H1 (cell line): ENCODE measurements at regions not wholly inside any gene's neighbourhood (a gene's known extent, or its start where the extent isn't known, plus 50 kb on each side); places are given as distances from the start of the nearest gene placed in this dataset.

Experiments
- CREB1 ChIP-seq: IDR thresholded peaks from 2 replicates; pipeline ENCODE4 v1.6.1; 2012; ENCODE audit warnings: inconsistent platforms
- EP300 ChIP-seq, 2 experiments: IDR thresholded peaks; 1 replicate in 1 of 2; 2 replicates in 1 of 2; pipeline ENCODE4 v1.6.1; 2011 to 2012; ENCODE audit warnings: low read depth in 2 of 2, low read length in 2 of 2, mild to moderate bottlenecking in 2 of 2, borderline replicate concordance in 1 of 2, inconsistent platforms in 1 of 2, moderate library complexity in 1 of 2
- EZH2 ChIP-seq: fragments of 200-600 bp; sonication (generic); IDR thresholded peaks from 2 replicates; pipeline ENCODE4 v1.7.1; 2012; ENCODE audit warnings: low read depth, mild to moderate bottlenecking, moderate library complexity, low read length, inconsistent platforms; ENCODE audit not compliant: severe bottlenecking
- GABPA ChIP-seq: IDR thresholded peaks from 2 replicates; pipeline ENCODE4 v1.6.1; 2011; ENCODE audit warnings: mild to moderate bottlenecking, low read length, moderate library complexity, borderline replicate concordance; ENCODE audit not compliant: insufficient read depth
- RAD21 ChIP-seq, 2 experiments: IDR thresholded peaks in 1 of 2; conservative IDR thresholded peaks in 1 of 2; 2 replicates each; pipeline ENCODE4 v1.6.1; 2011; ENCODE audit warnings: low read depth in 2 of 2, low read length in 2 of 2, improper control_type of control experiment in 1 of 2, inconsistent platforms in 1 of 2, mild to moderate bottlenecking in 1 of 2, moderate library complexity in 1 of 2
- RBBP5 ChIP-seq: IDR thresholded peaks from 2 replicates; pipeline ENCODE4 v1.7.1; 2012; ENCODE audit warnings: low read depth, mild to moderate bottlenecking, inconsistent platforms, low read length, moderate library complexity, borderline replicate concordance
- TF ChIP-seq, protein P1 (sequence below): IDR thresholded peaks from 2 replicates; pipeline ENCODE4 v1.6.1; 2012; ENCODE audit warnings: inconsistent platforms
- TF ChIP-seq, protein P2 (sequence below): IDR thresholded peaks from 2 replicates; pipeline ENCODE4 v1.6.1; 2011; ENCODE audit warnings: low read length, improper control_type of control experiment
- TF ChIP-seq, protein P3 (sequence below), 3 experiments: IDR thresholded peaks; 1 replicate in 2 of 3; 2 replicates in 1 of 3; pipeline versions ENCODE4 v1.5.1 to v1.6.1; 2011; ENCODE audit warnings: low read length in 3 of 3, mild to moderate bottlenecking in 3 of 3, inconsistent platforms in 2 of 3, low read depth in 1 of 3, moderate library complexity in 1 of 3; ENCODE audit not compliant: insufficient read depth in 1 of 3; ENCODE audit errors: control extremely low read depth in 1 of 3
- TF ChIP-seq, protein P4 (sequence below): IDR thresholded peaks from 2 replicates; pipeline ENCODE4 v1.6.1; 2012; ENCODE audit warnings: inconsistent platforms

DNA sequence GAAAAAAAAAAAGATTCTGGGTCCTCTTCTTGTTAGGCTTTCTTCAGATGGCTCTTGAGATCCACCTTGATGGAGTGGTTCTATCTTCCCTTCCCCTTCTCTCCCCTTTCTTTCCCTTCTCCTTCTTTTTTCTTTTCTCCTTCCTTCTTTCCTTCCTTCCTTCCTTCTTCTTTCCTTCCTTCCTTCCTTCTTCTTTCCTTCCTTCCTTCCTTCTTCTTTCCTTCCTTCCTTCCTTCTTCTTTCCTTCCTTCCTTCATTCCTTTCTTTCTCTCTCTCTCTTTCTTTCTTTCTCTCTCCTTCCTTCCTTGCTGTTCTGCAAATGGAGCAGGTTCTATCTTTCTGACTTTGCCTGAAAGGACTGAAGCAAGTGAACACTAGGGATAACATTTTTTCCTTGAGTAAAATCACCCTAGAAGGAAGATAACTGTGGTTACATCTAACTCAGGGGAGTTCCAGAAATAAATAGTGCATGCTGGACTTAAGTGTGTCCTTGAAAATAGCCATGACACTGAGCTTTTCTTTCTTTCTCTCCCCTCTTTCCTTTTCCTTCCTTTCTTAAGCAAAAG lies 68.8 kb upstream of the SEC14L1 start:
- TF ChIP-seq, protein P1, sequence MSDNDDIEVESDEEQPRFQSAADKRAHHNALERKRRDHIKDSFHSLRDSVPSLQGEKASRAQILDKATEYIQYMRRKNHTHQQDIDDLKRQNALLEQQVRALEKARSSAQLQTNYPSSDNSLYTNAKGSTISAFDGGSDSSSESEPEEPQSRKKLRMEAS = no peak
- TF ChIP-seq EZH2 (no peak), RAD21 (IDR thresholded peaks at IDR 0.05 in 1 of 2, conservative IDR thresholded peaks at IDR 0.05 in 1 of 2; ENCODE audit: low read depth in 2 of 2, low read length in 2 of 2) (no peak), EP300 (IDR thresholded peaks at IDR 0.05; ENCODE audit: borderline replicate concordance in 1 of 2, low read depth in 2 of 2, low read length in 2 of 2) (no peak), CREB1 (no peak), RBBP5 (no peak), GABPA (no peak)
- TF ChIP-seq, protein P2, sequence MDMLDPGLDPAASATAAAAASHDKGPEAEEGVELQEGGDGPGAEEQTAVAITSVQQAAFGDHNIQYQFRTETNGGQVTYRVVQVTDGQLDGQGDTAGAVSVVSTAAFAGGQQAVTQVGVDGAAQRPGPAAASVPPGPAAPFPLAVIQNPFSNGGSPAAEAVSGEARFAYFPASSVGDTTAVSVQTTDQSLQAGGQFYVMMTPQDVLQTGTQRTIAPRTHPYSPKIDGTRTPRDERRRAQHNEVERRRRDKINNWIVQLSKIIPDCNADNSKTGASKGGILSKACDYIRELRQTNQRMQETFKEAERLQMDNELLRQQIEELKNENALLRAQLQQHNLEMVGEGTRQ = no peak
- TF ChIP-seq, protein P3, sequence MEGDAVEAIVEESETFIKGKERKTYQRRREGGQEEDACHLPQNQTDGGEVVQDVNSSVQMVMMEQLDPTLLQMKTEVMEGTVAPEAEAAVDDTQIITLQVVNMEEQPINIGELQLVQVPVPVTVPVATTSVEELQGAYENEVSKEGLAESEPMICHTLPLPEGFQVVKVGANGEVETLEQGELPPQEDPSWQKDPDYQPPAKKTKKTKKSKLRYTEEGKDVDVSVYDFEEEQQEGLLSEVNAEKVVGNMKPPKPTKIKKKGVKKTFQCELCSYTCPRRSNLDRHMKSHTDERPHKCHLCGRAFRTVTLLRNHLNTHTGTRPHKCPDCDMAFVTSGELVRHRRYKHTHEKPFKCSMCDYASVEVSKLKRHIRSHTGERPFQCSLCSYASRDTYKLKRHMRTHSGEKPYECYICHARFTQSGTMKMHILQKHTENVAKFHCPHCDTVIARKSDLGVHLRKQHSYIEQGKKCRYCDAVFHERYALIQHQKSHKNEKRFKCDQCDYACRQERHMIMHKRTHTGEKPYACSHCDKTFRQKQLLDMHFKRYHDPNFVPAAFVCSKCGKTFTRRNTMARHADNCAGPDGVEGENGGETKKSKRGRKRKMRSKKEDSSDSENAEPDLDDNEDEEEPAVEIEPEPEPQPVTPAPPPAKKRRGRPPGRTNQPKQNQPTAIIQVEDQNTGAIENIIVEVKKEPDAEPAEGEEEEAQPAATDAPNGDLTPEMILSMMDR (IDR thresholded peaks at IDR 0.05; ENCODE audit: control extremely low read depth in 1 of 3, insufficient read depth in 1 of 3, low read depth in 1 of 3, low read length in 3 of 3) = no peak
- TF ChIP-seq, protein P4, sequence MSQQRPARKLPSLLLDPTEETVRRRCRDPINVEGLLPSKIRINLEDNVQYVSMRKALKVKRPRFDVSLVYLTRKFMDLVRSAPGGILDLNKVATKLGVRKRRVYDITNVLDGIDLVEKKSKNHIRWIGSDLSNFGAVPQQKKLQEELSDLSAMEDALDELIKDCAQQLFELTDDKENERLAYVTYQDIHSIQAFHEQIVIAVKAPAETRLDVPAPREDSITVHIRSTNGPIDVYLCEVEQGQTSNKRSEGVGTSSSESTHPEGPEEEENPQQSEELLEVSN = no peak
